ENCODE measurements at regions not wholly inside any gene's neighbourhood (a gene's known extent, or its start where the extent isn't known, plus 50 kb on each side); places are given as distances from the start of the nearest gene placed in this dataset.
A peak's percentile ranks its signal among the peaks of the same experiment; 100 is the strongest.

DNA sequence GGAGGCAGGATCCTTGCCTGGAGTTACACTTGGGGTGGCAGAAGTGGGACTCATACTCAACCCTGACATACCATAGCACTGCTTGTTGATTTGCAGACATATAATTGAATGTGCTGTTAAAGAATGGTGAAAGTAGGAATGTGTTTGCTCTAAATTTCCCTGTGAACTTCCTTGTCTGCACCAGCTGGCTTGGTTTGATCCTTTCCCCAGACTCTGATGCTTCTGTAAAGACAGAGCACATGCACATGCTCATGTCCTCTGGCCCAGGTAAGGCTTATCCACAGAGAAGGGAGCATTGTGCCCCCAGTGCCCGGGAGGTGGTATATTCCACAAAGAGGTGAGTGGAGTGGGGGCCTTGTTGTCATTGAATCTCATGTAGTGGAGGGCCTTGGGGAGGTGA is 138.0 kb upstream of the STC2 start:
- Histone ChIP-seq H3K27ac (replicated peaks; ENCODE audit: low read length) (no peak overlapping the region), H3K14ac (ENCODE audit: low read length) (no peak overlapping the region), H3K18ac (ENCODE audit: low read length) (no peak overlapping the region), H3K9me3 (replicated peaks in 1 of 2; ENCODE audit: control insufficient read depth in 2 of 2, insufficient read depth in 1 of 2, low read depth in 1 of 2, low read length in 2 of 2) (peaks cover 0 to 9% of the 10 kb centered on the region in 2 donors), H2BK12ac (ENCODE audit: low read length) (no peak overlapping the region), H3K4ac (ENCODE audit: low read length) (no peak overlapping the region), H3K23ac (ENCODE audit: low read depth, low read length, poor library complexity) (no peak overlapping the region), H3K4me2 (ENCODE audit: insufficient read depth, low read length, poor library complexity, severe bottlenecking) (no peak overlapping the region), H3K27me3 (ENCODE audit: control insufficient read depth in 3 of 3, insufficient read depth in 3 of 3, low read depth in 1 of 3, low read length in 3 of 3) (no peaks in the 10 kb centered on the region), H4K8ac (ENCODE audit: low read depth, low read length) (no peak overlapping the region), H2BK15ac (ENCODE audit: low read length) (no peak overlapping the region), H4K91ac (ENCODE audit: low read depth, low read length, poor library complexity) (no peak overlapping the region), H3K36me3 (replicated peaks in 1 of 2; ENCODE audit: control insufficient read depth in 2 of 2, insufficient read depth in 2 of 2, low read length in 2 of 2) (no peaks in the 10 kb centered on the region), H3K9ac (ENCODE audit: low read depth, low read length, poor library complexity) (no peak overlapping the region), H3K79me1 (ENCODE audit: low read depth, low read length) (no peaks in the 10 kb centered on the region), H3K4me1 (ENCODE audit: control insufficient read depth in 2 of 2, insufficient read depth in 1 of 2, low read depth in 1 of 2, low read length in 2 of 2) (no peaks in the 10 kb centered on the region), H2BK120ac (ENCODE audit: low read depth, low read length) (no peak overlapping the region), H2AFZ (ENCODE audit: low read length) (no peak overlapping the region), H2AK5ac (ENCODE audit: low read depth, low read length) (no peak overlapping the region), H3K4me3 (ENCODE audit: low read length in 2 of 2) (no peak overlapping the region), H2BK5ac (ENCODE audit: low read length) (no peak overlapping the region)
- no peak for DNase-seq (ENCODE audit: low spot score)
- WGBS, 2 donors (ENCODE audit: extremely low coverage in 2 of 2, insufficient read length in 2 of 2, insufficient replicate concordance in 1 of 2), result no CpG with 5 or more reads among the region's 1 CpG

DNA sequence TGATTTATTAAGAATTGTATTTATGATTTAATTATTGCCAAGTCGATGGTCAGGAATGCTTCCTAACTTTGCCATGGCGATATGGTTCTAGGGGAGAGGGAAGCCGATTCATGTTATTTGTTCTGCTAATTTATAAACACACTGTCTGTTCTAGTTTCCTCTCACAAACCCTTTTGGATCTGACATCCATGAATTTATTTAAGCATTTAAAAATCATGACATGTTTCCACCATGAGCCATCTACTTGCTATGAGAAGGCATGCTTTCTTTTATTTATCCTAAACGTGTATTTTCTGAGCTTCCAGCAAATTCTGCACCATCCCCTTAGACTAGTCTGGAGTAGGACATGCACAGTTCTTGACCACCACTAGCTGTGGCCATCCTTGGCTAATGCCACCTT is 136.6 kb upstream of the STC2 start:
- Histone ChIP-seq H3K23ac (ENCODE audit: low read depth, low read length, poor library complexity) (no peak overlapping the region), H2BK5ac (ENCODE audit: low read length) (no peak overlapping the region), H3K14ac (ENCODE audit: low read length) (no peak overlapping the region), H3K36me3 (replicated peaks in 1 of 2; ENCODE audit: control insufficient read depth in 2 of 2, insufficient read depth in 2 of 2, low read length in 2 of 2) (no peaks in the 10 kb centered on the region), H4K91ac (ENCODE audit: low read depth, low read length, poor library complexity) (no peak overlapping the region), H3K4me2 (ENCODE audit: insufficient read depth, low read length, poor library complexity, severe bottlenecking) (no peak overlapping the region), H2BK12ac (ENCODE audit: low read length) (no peak overlapping the region), H2AK5ac (ENCODE audit: low read depth, low read length) (no peak overlapping the region), H3K18ac (ENCODE audit: low read length) (no peak overlapping the region), H3K4me3 (ENCODE audit: low read length in 2 of 2) (no peak overlapping the region), H3K27ac (replicated peaks; ENCODE audit: low read length) (no peak overlapping the region), H3K79me1 (ENCODE audit: low read depth, low read length) (no peaks in the 10 kb centered on the region), H2AFZ (ENCODE audit: low read length) (no peak overlapping the region), H2BK120ac (ENCODE audit: low read depth, low read length) (no peak overlapping the region), H2BK15ac (ENCODE audit: low read length) (no peak overlapping the region), H3K4me1 (ENCODE audit: control insufficient read depth in 2 of 2, insufficient read depth in 1 of 2, low read depth in 1 of 2, low read length in 2 of 2) (no peaks in the 10 kb centered on the region), H3K9ac (ENCODE audit: low read depth, low read length, poor library complexity) (no peak overlapping the region), H3K27me3 (ENCODE audit: control insufficient read depth in 3 of 3, insufficient read depth in 3 of 3, low read depth in 1 of 3, low read length in 3 of 3) (no peaks in the 10 kb centered on the region), H3K4ac (ENCODE audit: low read length) (no peak overlapping the region), H3K9me3 (replicated peaks in 1 of 2; ENCODE audit: control insufficient read depth in 2 of 2, insufficient read depth in 1 of 2, low read depth in 1 of 2, low read length in 2 of 2) (peaks cover 0 to 9% of the 10 kb centered on the region in 2 donors), H4K8ac (ENCODE audit: low read depth, low read length) (no peak overlapping the region)
- no peak for DNase-seq (ENCODE audit: low spot score)
- WGBS, 2 donors (ENCODE audit: extremely low coverage in 2 of 2, insufficient read length in 2 of 2, insufficient replicate concordance in 1 of 2), result no CpG with 5 or more reads among the region's 4 CpGs

DNA sequence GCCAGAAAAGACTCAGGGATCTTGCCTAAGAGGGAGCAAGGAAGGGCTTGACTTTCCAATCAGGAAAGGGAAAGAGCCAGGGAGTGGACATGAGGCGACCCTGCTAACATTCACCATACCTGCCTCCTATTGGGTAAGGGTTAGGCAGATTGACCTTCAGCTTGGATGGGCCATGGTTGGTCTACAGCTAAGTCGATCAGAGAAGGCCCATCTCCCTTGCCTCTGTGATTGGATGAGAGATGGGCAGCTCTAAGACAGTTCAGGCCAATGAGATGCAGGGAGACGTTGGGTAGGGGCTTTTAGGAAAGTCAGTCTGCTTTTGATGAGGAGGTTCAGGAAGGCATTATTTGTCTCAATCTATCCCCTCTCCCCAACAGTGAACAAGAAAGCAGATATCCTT is 135.0 kb upstream of the STC2 start:
- no peaks in the 10 kb centered on the region for H3K36me3 ChIP-seq (replicated peaks in 1 of 2; ENCODE audit: control insufficient read depth in 2 of 2, insufficient read depth in 2 of 2, low read length in 2 of 2)
- H2BK12ac ChIP-seq (ENCODE audit: low read length), result no peak overlapping the region
- no peak overlapping the region for H4K91ac ChIP-seq (ENCODE audit: low read depth, low read length, poor library complexity)
- no peak overlapping the region for H2AFZ ChIP-seq (ENCODE audit: low read length)
- H3K9ac ChIP-seq (ENCODE audit: low read depth, low read length, poor library complexity), result no peak overlapping the region
- no peak overlapping the region for H2BK5ac ChIP-seq (ENCODE audit: low read length)
- H3K4me2 ChIP-seq (ENCODE audit: insufficient read depth, low read length, poor library complexity, severe bottlenecking), result no peak overlapping the region
- H4K8ac ChIP-seq (ENCODE audit: low read depth, low read length), result no peak overlapping the region
- no peaks in the 10 kb centered on the region for H3K27me3 ChIP-seq (ENCODE audit: control insufficient read depth in 3 of 3, insufficient read depth in 3 of 3, low read depth in 1 of 3, low read length in 3 of 3)
- no peak overlapping the region for H2BK15ac ChIP-seq (ENCODE audit: low read length)
- H3K14ac ChIP-seq (ENCODE audit: low read length), result no peak overlapping the region
- peak overlapping the region; percentile 67 for H3K18ac ChIP-seq (ENCODE audit: low read length)
- H3K4ac ChIP-seq (ENCODE audit: low read length), result no peak overlapping the region
- H3K79me1 ChIP-seq (ENCODE audit: low read depth, low read length), result no peaks in the 10 kb centered on the region
- no peak overlapping the region for H2BK120ac ChIP-seq (ENCODE audit: low read depth, low read length)
- no peak overlapping the region for H3K27ac ChIP-seq (replicated peaks; ENCODE audit: low read length)
- no peak overlapping the region for H3K23ac ChIP-seq (ENCODE audit: low read depth, low read length, poor library complexity)
- H3K4me3 ChIP-seq (ENCODE audit: low read length in 2 of 2), result no peak overlapping the region
- DNase-seq (ENCODE audit: low spot score), result no peak
- no peaks in the 10 kb centered on the region for H3K4me1 ChIP-seq (ENCODE audit: control insufficient read depth in 2 of 2, insufficient read depth in 1 of 2, low read depth in 1 of 2, low read length in 2 of 2)
- H2AK5ac ChIP-seq (ENCODE audit: low read depth, low read length), result no peak overlapping the region
- no CpG with 5 or more reads among the region's 3 CpGs for WGBS, 2 donors (ENCODE audit: extremely low coverage in 2 of 2, insufficient read length in 2 of 2, insufficient replicate concordance in 1 of 2)
- peaks cover 0 to 9% of the 10 kb centered on the region in 2 donors for H3K9me3 ChIP-seq (replicated peaks in 1 of 2; ENCODE audit: control insufficient read depth in 2 of 2, insufficient read depth in 1 of 2, low read depth in 1 of 2, low read length in 2 of 2)

DNA sequence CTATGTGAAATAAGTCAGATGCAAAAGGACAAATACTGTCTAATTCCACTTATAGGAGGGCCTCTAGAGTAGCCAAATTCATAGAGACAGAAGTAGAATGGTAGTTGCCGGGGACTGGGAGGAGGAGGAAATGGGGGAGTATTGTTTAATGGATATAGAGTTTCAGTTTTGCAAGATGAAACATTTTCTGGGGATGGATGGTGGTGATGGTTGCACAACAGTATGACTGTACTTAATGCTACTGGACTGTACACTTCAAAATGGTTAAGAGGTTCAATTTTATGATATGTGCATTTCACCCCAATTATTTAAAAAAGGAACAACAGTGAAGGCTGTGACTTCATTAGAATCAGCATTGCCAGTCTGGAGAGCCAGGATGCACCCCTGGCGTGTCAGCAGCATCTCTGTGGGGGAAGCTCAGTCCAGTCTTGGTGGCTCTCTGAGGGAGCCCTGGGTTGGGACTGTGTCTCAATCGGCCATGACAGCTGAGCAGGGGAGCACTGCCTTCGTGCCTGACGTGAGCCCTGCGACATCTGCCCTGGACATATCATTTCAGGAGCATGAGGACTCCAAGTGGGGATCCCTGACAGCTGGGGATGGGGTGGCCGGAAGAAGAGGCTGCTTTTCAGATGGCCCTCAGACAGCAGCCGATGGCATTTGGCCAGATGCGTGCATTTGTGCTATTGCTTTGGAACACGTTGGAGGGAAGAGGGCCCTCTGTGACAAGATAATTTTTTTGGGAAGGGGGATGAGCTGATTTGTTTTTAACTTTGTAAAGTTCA is 130.8 kb upstream of the STC2 start:
- H3K9me3 ChIP-seq (replicated peaks in 1 of 2; ENCODE audit: control insufficient read depth in 2 of 2, insufficient read depth in 1 of 2, low read depth in 1 of 2, low read length in 2 of 2), result no peaks in the 10 kb centered on the region
- no peak overlapping the region for H2BK15ac ChIP-seq (ENCODE audit: low read length)
- no peaks in the 10 kb centered on the region for H3K27me3 ChIP-seq (ENCODE audit: control insufficient read depth in 3 of 3, insufficient read depth in 3 of 3, low read depth in 1 of 3, low read length in 3 of 3)
- no peak overlapping the region for H3K9ac ChIP-seq (ENCODE audit: low read depth, low read length, poor library complexity)
- H3K23ac ChIP-seq (ENCODE audit: low read depth, low read length, poor library complexity), result no peak overlapping the region
- no peak overlapping the region for H3K4ac ChIP-seq (ENCODE audit: low read length)
- no peaks in the 10 kb centered on the region for H3K36me3 ChIP-seq (replicated peaks in 1 of 2; ENCODE audit: control insufficient read depth in 2 of 2, insufficient read depth in 2 of 2, low read length in 2 of 2)
- H2BK120ac ChIP-seq (ENCODE audit: low read depth, low read length), result no peak overlapping the region
- no peak overlapping the region for H3K4me2 ChIP-seq (ENCODE audit: insufficient read depth, low read length, poor library complexity, severe bottlenecking)
- no peak overlapping the region for H2AK5ac ChIP-seq (ENCODE audit: low read depth, low read length)
- DNase-seq (ENCODE audit: low spot score), result no peak
- WGBS, 2 donors (ENCODE audit: extremely low coverage in 2 of 2, insufficient read length in 2 of 2, insufficient replicate concordance in 1 of 2), result no CpG with 5 or more reads among the region's 10 CpGs
- no peak overlapping the region for H4K8ac ChIP-seq (ENCODE audit: low read depth, low read length)
- no peak overlapping the region for H2BK5ac ChIP-seq (ENCODE audit: low read length)
- no peak overlapping the region for H2AFZ ChIP-seq (ENCODE audit: low read length)
- H3K27ac ChIP-seq (replicated peaks; ENCODE audit: low read length), result no peak overlapping the region
- H2BK12ac ChIP-seq (ENCODE audit: low read length), result no peak overlapping the region
- no peak overlapping the region for H3K4me3 ChIP-seq (ENCODE audit: low read length in 2 of 2)
- no peaks in the 10 kb centered on the region for H3K4me1 ChIP-seq (ENCODE audit: control insufficient read depth in 2 of 2, insufficient read depth in 1 of 2, low read depth in 1 of 2, low read length in 2 of 2)
- no peaks in the 10 kb centered on the region for H3K79me1 ChIP-seq (ENCODE audit: low read depth, low read length)
- H3K14ac ChIP-seq (ENCODE audit: low read length), result no peak overlapping the region
- H3K18ac ChIP-seq (ENCODE audit: low read length), result no peak overlapping the region
- no peak overlapping the region for H4K91ac ChIP-seq (ENCODE audit: low read depth, low read length, poor library complexity)

Data from neuronal stem cell (in vitro differentiated cells).